Skin epidermis (tissue), 12 donors: ENCODE measurements at regions not wholly inside any gene's neighbourhood (a gene's known extent, or its start where the extent isn't known, plus 50 kb on each side); places are given as distances from the start of the nearest gene placed in this dataset.
"Not testable (repeated sequence)": the region's sequence is repeated elsewhere in the genome, so short reads cannot be mapped to it uniquely, and the experiment has no call there.

Experiments
- H3K27ac ChIP-seq, 21 experiments: fragments of 200-600 bp; sonication (generic) in 11 of 21; one replicate each; pipeline ENCODE4 v1.5.0; 2020; ENCODE audit warnings: mild to moderate bottlenecking in 3 of 21, inconsistent platforms in 2 of 21, moderate library complexity in 2 of 21
- H3K4me3 ChIP-seq, 7 experiments: fragments of 200-600 bp; sonication (generic) in 2 of 7; one replicate each; pipeline ENCODE4 v1.5.0; 2020; ENCODE audit warnings: inconsistent platforms in 2 of 7, mild to moderate bottlenecking in 2 of 7, moderate library complexity in 1 of 7

GRCh38 chr14:101634202-101634849 lies 73.0 kb downstream of the DIO3 start:
- H3K4me3 ChIP-seq: no peak overlapping the region

GRCh38 chr14:101634850-101635748 lies 73.8 kb downstream of the DIO3 start:
- Histone ChIP-seq H3K4me3 (no peak overlapping the region), H3K27ac (no peak overlapping the region)

More at GRCh38 chr14:101634202-101634849, 73.0 kb downstream of the DIO3 start:
- H3K27ac ChIP-seq: no peak overlapping the region

- Histone ChIP-seq H3K27ac (no peak overlapping the region), H3K4me3 (no peak overlapping the region)
Measured at GRCh38 chr14:101635749-101636560, 74.7 kb downstream of the DIO3 start.

GRCh38 chr14:101639241-101639833 lies 78.0 kb downstream of the DIO3 start:
- no peak overlapping the region for H3K27ac ChIP-seq

GRCh38 chr14:101643651-101644050 lies 82.4 kb downstream of the DIO3 start:
- H3K4me3 ChIP-seq: no peak overlapping the region
- H3K27ac ChIP-seq: no peak overlapping the region

More at GRCh38 chr14:101639241-101639833, 78.0 kb downstream of the DIO3 start:
- no peak overlapping the region for H3K4me3 ChIP-seq

- Histone ChIP-seq H3K4me3 (no peak overlapping the region), H3K27ac (no peak overlapping the region)
Measured at GRCh38 chr14:101654051-101654450, 92.8 kb downstream of the DIO3 start.

GRCh38 chr14:101657372-101657771 lies 96.1 kb downstream of the DIO3 start:
- H3K27ac ChIP-seq: no peak overlapping the region

GRCh38 chr14:101665478-101666078 lies 95.9 kb upstream of the PPP2R5C start:
- no peak overlapping the region for H3K4me3 ChIP-seq

More at GRCh38 chr14:101657372-101657771, 96.1 kb downstream of the DIO3 start:
- H3K4me3 ChIP-seq: no peak overlapping the region

GRCh38 chr14:101666264-101666663 lies 95.2 kb upstream of the PPP2R5C start:
- Histone ChIP-seq H3K4me3 (no peak overlapping the region), H3K27ac (no peak overlapping the region)

More at GRCh38 chr14:101665478-101666078, 95.9 kb upstream of the PPP2R5C start:
- H3K27ac ChIP-seq: no peak overlapping the region

- H3K4me3 ChIP-seq: no peak overlapping the region
Measured at GRCh38 chr14:101669629-101670028, 91.9 kb upstream of the PPP2R5C start.

GRCh38 chr14:101673873-101674272 lies 87.6 kb upstream of the PPP2R5C start:
- no peak overlapping the region for H3K27ac ChIP-seq
- no peak overlapping the region for H3K4me3 ChIP-seq

More at GRCh38 chr14:101669629-101670028, 91.9 kb upstream of the PPP2R5C start:
- no peak overlapping the region for H3K27ac ChIP-seq

- not testable (repeated sequence) for H3K4me3 ChIP-seq, H3K27ac ChIP-seq
Measured at GRCh38 chr14:101675835-101676234, 85.7 kb upstream of the PPP2R5C start.

- not testable (repeated sequence) for H3K27ac ChIP-seq, H3K4me3 ChIP-seq
Measured at GRCh38 chr14:101677912-101678327, 83.6 kb upstream of the PPP2R5C start.

- no peak overlapping the region for H3K27ac ChIP-seq
- no peak overlapping the region for H3K4me3 ChIP-seq
Measured at GRCh38 chr14:101681795-101682194, 79.7 kb upstream of the PPP2R5C start.

- H3K4me3 ChIP-seq: no peak overlapping the region
- H3K27ac ChIP-seq: no peak overlapping the region
Measured at GRCh38 chr14:101683365-101683764, 78.1 kb upstream of the PPP2R5C start.

- Histone ChIP-seq H3K27ac (no peak overlapping the region), H3K4me3 (no peak overlapping the region)
Measured at GRCh38 chr14:101687756-101688546, 73.6 kb upstream of the PPP2R5C start.

- Histone ChIP-seq H3K4me3 (no peak overlapping the region), H3K27ac (no peak overlapping the region)
Measured at GRCh38 chr14:101689039-101689501, 72.4 kb upstream of the PPP2R5C start.

GRCh38 chr14:101689966-101690365 lies 71.5 kb upstream of the PPP2R5C start:
- not testable (repeated sequence) for H3K27ac ChIP-seq

More at GRCh38 chr14:101689966-101690365, 71.5 kb upstream of the PPP2R5C start:
- H3K4me3 ChIP-seq: not testable (repeated sequence)
